IMR-90 (cell line): ENCODE measurements at regions not wholly inside any gene's neighbourhood (a gene's known extent, or its start where the extent isn't known, plus 50 kb on each side); places are given as distances from the start of the nearest gene placed in this dataset.

Experiments
- ATAC-seq: fragments of 200-7000 bp; cut with Tn5 transposase; 2 replicates; pipeline ENCODE4 v1.9.1; 2020; ENCODE audit warnings: low read depth, mild to moderate bottlenecking, moderate library complexity
- BruUV-seq: library from RNA; stranded (reverse); fragments of 400-500 nt; replicated peaks from 2 replicates; lab custom pipeline; 2021; lab: Mats Ljungman, UMichigan
- CTCF ChIA-PET: fragments of 300-600 bp; formaldehyde crosslinking; extraction: SDS; loops from one replicate; lab custom pipeline; 2021; ENCODE audit warnings: antibody characterized with exemption; lab: Yijun Ruan, JAX
- POLR2A ChIA-PET: fragments of 300-600 bp; sonication (Branson Sonifier 250); formaldehyde crosslinking; loops from one replicate; lab custom pipeline; 2022; ENCODE audit warnings: antibody characterized with exemption; ENCODE audit not compliant: unreplicated experiment; lab: Charles Lee
- DNase-seq: peaks from one replicate; pipeline ENCODE4 v3.0.0; 2013
- H2AFZ ChIP-seq: replicated peaks from 2 replicates; pipeline ENCODE3; 2013; ENCODE audit warnings: low read length, mild to moderate bottlenecking; ENCODE audit not compliant: poor library complexity
- H2AK5ac ChIP-seq: 2 replicates; pipeline ENCODE4 v1.6.1; 2013; ENCODE audit warnings: low read depth, low read length, inconsistent platforms
- H2AK9ac ChIP-seq: replicated peaks from 2 replicates; pipeline ENCODE3; 2013; ENCODE audit warnings: mild to moderate bottlenecking, low read depth, low read length, moderate library complexity; ENCODE audit not compliant: poor library complexity
- H2BK120ac ChIP-seq: 2 replicates; pipeline ENCODE4 v1.6.1; 2013; ENCODE audit warnings: low read depth, low read length, inconsistent platforms
- H2BK15ac ChIP-seq: 3 replicates; pipeline ENCODE4 v1.6.1; 2013; ENCODE audit warnings: low read depth, low read length, inconsistent platforms
- H2BK20ac ChIP-seq: 2 replicates; pipeline ENCODE4 v1.6.1; 2013; ENCODE audit warnings: low read depth, mild to moderate bottlenecking, inconsistent platforms, low read length, moderate library complexity
- H2BK5ac ChIP-seq: 2 replicates; pipeline ENCODE4 v1.6.1; 2013; ENCODE audit warnings: mild to moderate bottlenecking, low read depth, low read length, inconsistent platforms; ENCODE audit not compliant: poor library complexity, severe bottlenecking
- H3K14ac ChIP-seq: replicated peaks from 2 replicates; pipeline ENCODE4 v1.6.1; 2013; ENCODE audit warnings: low read depth, low read length, inconsistent platforms
- H3K18ac ChIP-seq: 2 replicates; pipeline ENCODE4 v1.6.1; 2013; ENCODE audit warnings: low read depth, low read length, control low read depth
- H3K23ac ChIP-seq: 2 replicates; pipeline ENCODE4 v1.6.1; 2013; ENCODE audit warnings: low read depth, low read length, inconsistent platforms
- H3K27ac ChIP-seq: 2 replicates; pipeline ENCODE4 v1.5.1; 2013; ENCODE audit warnings: mild to moderate bottlenecking, control low read depth, low read length; ENCODE audit not compliant: insufficient read depth
- H3K27me3 ChIP-seq: 2 replicates; pipeline ENCODE4 v1.6.1; 2013; ENCODE audit warnings: low read length; ENCODE audit not compliant: control insufficient read depth, insufficient read depth
- H3K36me3 ChIP-seq: 2 replicates; pipeline ENCODE4 v1.6.1; 2013; ENCODE audit warnings: low read length, mixed read lengths; ENCODE audit not compliant: control insufficient read depth, insufficient read depth
- H3K4ac ChIP-seq: 2 replicates; pipeline ENCODE4 v1.6.1; 2013; ENCODE audit warnings: low read depth, low read length, inconsistent platforms
- H3K4me1 ChIP-seq: 2 replicates; pipeline ENCODE4 v1.6.1; 2013; ENCODE audit warnings: low read length, mixed read lengths; ENCODE audit not compliant: control insufficient read depth, insufficient read depth
- H3K4me2 ChIP-seq: 2 replicates; pipeline ENCODE4 v1.6.1; 2013; ENCODE audit warnings: low read depth, mild to moderate bottlenecking, control low read depth, low read length, moderate library complexity
- H3K4me3 ChIP-seq: 2 replicates; pipeline ENCODE4 v1.5.1; 2013; ENCODE audit warnings: low read depth, mild to moderate bottlenecking, control low read depth, low read length, moderate library complexity; ENCODE audit not compliant: insufficient read depth
- H3K56ac ChIP-seq: 2 replicates; pipeline ENCODE4 v1.6.1; 2013; ENCODE audit warnings: low read length, inconsistent platforms; ENCODE audit not compliant: insufficient read depth; ENCODE audit errors: extremely low read depth
- H3K79me1 ChIP-seq, 2 experiments: 2 replicates each; pipeline ENCODE4 v1.6.1; 2013; ENCODE audit warnings: low read length in 2 of 2, inconsistent platforms in 1 of 2, low read depth in 1 of 2
- H3K9ac ChIP-seq: 2 replicates; pipeline ENCODE4 v1.6.1; 2013; ENCODE audit warnings: low read depth, low read length, control low read depth
- H3K9me1 ChIP-seq: 2 replicates; pipeline ENCODE4 v1.6.1; 2013; ENCODE audit warnings: low read length, inconsistent platforms; ENCODE audit not compliant: insufficient read depth
- H3K9me3 ChIP-seq: 2 replicates; pipeline ENCODE4 v1.6.1; 2013; ENCODE audit warnings: low read length; ENCODE audit not compliant: control insufficient read depth, insufficient read depth
- H4K20me1 ChIP-seq: 2 replicates; pipeline ENCODE4 v1.6.1; 2013; ENCODE audit warnings: low read length, inconsistent platforms; ENCODE audit not compliant: insufficient read depth
- H4K5ac ChIP-seq: 2 replicates; pipeline ENCODE4 v1.6.1; 2013; ENCODE audit warnings: mild to moderate bottlenecking, low read depth, low read length, control low read depth
- H4K8ac ChIP-seq, 2 experiments: 2 replicates each; pipeline ENCODE4 v1.6.1; 2013; ENCODE audit warnings: low read depth in 2 of 2, low read length in 2 of 2, control low read depth in 1 of 2, inconsistent platforms in 1 of 2
- H4K91ac ChIP-seq: 2 replicates; pipeline ENCODE4 v1.6.1; 2013; ENCODE audit warnings: low read depth, low read length, inconsistent platforms; ENCODE audit not compliant: insufficient read depth
- BHLHE40 ChIP-seq: fragments of 150-350 bp; IDR thresholded peaks from 2 replicates; pipeline ENCODE4 v1.6.1; 2016; ENCODE audit warnings: mild to moderate bottlenecking, low read depth, low read length
- CEBPB ChIP-seq: IDR thresholded peaks from 2 replicates; pipeline ENCODE4 v1.6.1; 2012; ENCODE audit warnings: low read depth, low read length, improper control_type of control experiment
- CHD1 ChIP-seq: IDR thresholded peaks from 2 replicates; pipeline ENCODE4 v1.6.1; 2012; ENCODE audit warnings: low read depth, low read length, improper control_type of control experiment
- CTCF ChIP-seq: conservative IDR thresholded peaks from 2 replicates; pipeline ENCODE4 v1.5.1; 2012; ENCODE audit warnings: mild to moderate bottlenecking, low read depth, low read length, improper control_type of control experiment
- ELK1 ChIP-seq: fragments of 150-350 bp; IDR thresholded peaks from 2 replicates; pipeline ENCODE4 v1.6.1; 2016; ENCODE audit warnings: low read depth, mild to moderate bottlenecking, low read length, moderate library complexity, borderline replicate concordance
- FOS ChIP-seq: fragments of 150-350 bp; IDR thresholded peaks from 2 replicates; pipeline ENCODE4 v1.6.1; 2016; ENCODE audit warnings: low read depth, low read length
- MAFK ChIP-seq: IDR thresholded peaks from 2 replicates; pipeline ENCODE4 v1.6.1; 2012; ENCODE audit warnings: low read depth, low read length, improper control_type of control experiment
- MAZ ChIP-seq: IDR thresholded peaks from 2 replicates; pipeline ENCODE4 v1.6.1; 2012; ENCODE audit warnings: low read depth, mild to moderate bottlenecking, low read length, improper control_type of control experiment, moderate library complexity, borderline replicate concordance
- MXI1 ChIP-seq: IDR thresholded peaks from 2 replicates; pipeline ENCODE4 v1.6.1; 2012; ENCODE audit warnings: low read depth, mild to moderate bottlenecking, low read length, moderate library complexity, borderline replicate concordance
- NFE2L2 ChIP-seq: fragments of 150-350 bp; IDR thresholded peaks from 2 replicates; pipeline ENCODE4 v1.6.1; 2016; ENCODE audit warnings: low read depth, mild to moderate bottlenecking, low read length
- POLR2A ChIP-seq: IDR thresholded peaks from 2 replicates; pipeline ENCODE4 v1.6.1; 2012; ENCODE audit warnings: mild to moderate bottlenecking, low read depth, low read length
- RAD21 ChIP-seq: IDR thresholded peaks from 2 replicates; pipeline ENCODE4 v1.6.1; 2012; ENCODE audit warnings: low read length, improper control_type of control experiment
- RCOR1 ChIP-seq: IDR thresholded peaks from 2 replicates; pipeline ENCODE4 v1.6.1; 2012; ENCODE audit warnings: mild to moderate bottlenecking, low read length, improper control_type of control experiment; ENCODE audit not compliant: insufficient replicate concordance
- RFX5 ChIP-seq: IDR thresholded peaks from 2 replicates; pipeline ENCODE4 v1.8.0; 2012; ENCODE audit warnings: low read depth, mild to moderate bottlenecking, low read length, moderate library complexity
- SMC3 ChIP-seq: fragments of 150-350 bp; IDR thresholded peaks from 2 replicates; pipeline ENCODE4 v1.6.1; 2016; ENCODE audit warnings: low read depth, mild to moderate bottlenecking, antibody characterized with exemption, low read length, moderate library complexity
- USF2 ChIP-seq: fragments of 150-350 bp; IDR thresholded peaks from 2 replicates; pipeline ENCODE4 v1.6.1; 2017; ENCODE audit warnings: mild to moderate bottlenecking, antibody characterized with exemption, low read length, low read depth
- WGBS, 2 experiments: methylation state at CpG; one replicate each; pipeline versions ENCODE4 v1.1.5 to v1.1.7; 2013; ENCODE audit warnings: missing lambda C conversion rate in 2 of 2; ENCODE audit not compliant: insufficient read length in 1 of 2; ENCODE audit errors: extremely low coverage in 2 of 2; 5-methylcytosine and 5-hydroxymethylcytosine counted together
- dilution Hi-C: fragments of 300-500 bp; cut with HindIII; formaldehyde crosslinking; loops from one replicate; pipeline ENCODE4 v1.14.3; 2018; ENCODE audit warnings: low sequenced_read_pairs; ENCODE audit not compliant: unreplicated experiment
- in situ Hi-C: fragments of 300-500 bp; cut with MboI; formaldehyde crosslinking; loops from 3 replicates; pipeline ENCODE4 v1.14.3; 2019; ENCODE audit warnings: low sequenced_read_pairs, inconsistent platforms, mixed read lengths
- intact Hi-C: fragments of 100-400 bp; cut with micrococcal nuclease; formaldehyde crosslinking; loops from 2 replicates; pipeline ENCODE4 v1.10.0; 2022

- no peak overlapping the region for H3K23ac ChIP-seq
- intact Hi-C loops = no loop called here
- CTCF ChIA-PET = no interaction called here
Observed at GRCh38 chr10:29918623-29919400, 140.6 kb downstream of the JCAD start.

More at GRCh38 chr10:29918623-29919400, 140.6 kb downstream of the JCAD start:
- POLR2A ChIA-PET = no interaction called here
- Histone ChIP-seq H2BK5ac (no peak overlapping the region), H3K18ac (no peak overlapping the region), H3K27me3 (peaks cover 32% of the 10 kb centered on the region), H4K91ac (no peak overlapping the region), H3K9ac (no peak overlapping the region), H3K9me3 (no peaks in the 10 kb centered on the region), H3K4me2 (no peak overlapping the region), H3K4ac (no peak overlapping the region), H3K56ac (no peak overlapping the region), H2BK120ac (no peak overlapping the region), H3K36me3 (no peaks in the 10 kb centered on the region), H2AK9ac (no peak overlapping the region), H4K5ac (no peak overlapping the region), H2AFZ (no peak overlapping the region), H2AK5ac (no peak overlapping the region), H4K8ac (no peak overlapping the region), H3K14ac (no peak overlapping the region), H3K4me1 (peaks cover 6% of the 10 kb centered on the region; the same call in 1 of the 2 replicates), H3K4me3 (no peak overlapping the region), H2BK15ac (no peak overlapping the region), H4K20me1 (no peaks in the 10 kb centered on the region), H2BK20ac (no peak overlapping the region), H3K79me1 (no peaks in the 10 kb centered on the region), H3K27ac (no peak overlapping the region), H3K9me1 (no peaks in the 10 kb centered on the region)
- DNase-seq (no peak), ATAC-seq (no peak)
- WGBS, 2 experiments = 81% methylated on average over 2 of the region's 3 CpGs; no CpG with 5 or more reads in 1 of the 2 experiments
- dilution Hi-C loops = no loop called here
- BruUV-seq = no TSS peak
- in situ Hi-C loops = no loop called here
- TF ChIP-seq RCOR1 = no peak
- no peak for TF ChIP-seq USF2
- no peak for TF ChIP-seq CHD1
- TF ChIP-seq MAZ = no peak
- TF ChIP-seq POLR2A = no peak
- no peak for TF ChIP-seq FOS
- no peak for TF ChIP-seq MAFK
- TF ChIP-seq ELK1 = no peak
- TF ChIP-seq RAD21 = no peak
- no peak for TF ChIP-seq RFX5
- no peak for TF ChIP-seq BHLHE40
- no peak for TF ChIP-seq MXI1
- TF ChIP-seq CEBPB = no peak
- no peak for TF ChIP-seq SMC3
- no peak for TF ChIP-seq NFE2L2
- no peak for TF ChIP-seq CTCF
